ENCODE measurements at regions not wholly inside any gene's neighbourhood (a gene's known extent, or its start where the extent isn't known, plus 50 kb on each side); places are given as distances from the start of the nearest gene placed in this dataset.

GRCh38 chr6:88477413-88477812, 311.3 kb upstream of the CNR1 start:
- TF ChIP-seq POLR2AphosphoS5 (IDR thresholded peaks at IDR 0.05; ENCODE audit: borderline replicate concordance, low read depth, low read length) = no peak
- no peak for TF ChIP-seq EZH2 (IDR thresholded peaks at IDR 0.05)
- no peak for TF ChIP-seq FOXP2 (optimal IDR thresholded peaks at IDR 0.05; ENCODE audit: control extremely low read depth, extremely low read length, insufficient read depth)
